NT2/D1 (cell line): ENCODE measurements at regions not wholly inside any gene's neighbourhood (a gene's known extent, or its start where the extent isn't known, plus 50 kb on each side); places are given as distances from the start of the nearest gene placed in this dataset.

ENCODE experiments used
- SUZ12 ChIP-seq: IDR thresholded peaks from 2 replicates; pipeline ENCODE4 v1.6.1; 2011; ENCODE audit not compliant: insufficient read length, insufficient read depth; ENCODE audit errors: extremely low read depth
- ZNF274 ChIP-seq: IDR thresholded peaks from 2 replicates; pipeline ENCODE4 v1.6.1; 2011; ENCODE audit warnings: mild to moderate bottlenecking, low read depth, low read length

GRCh38 chr22:49026494-49027367 is 800.9 kb downstream of the BRD1 start:
- TF ChIP-seq SUZ12 (no peak), ZNF274 (no peak)
